ENCODE measurements at regions not wholly inside any gene's neighbourhood (a gene's known extent, or its start where the extent isn't known, plus 50 kb on each side); places are given as distances from the start of the nearest gene placed in this dataset.

DNA sequence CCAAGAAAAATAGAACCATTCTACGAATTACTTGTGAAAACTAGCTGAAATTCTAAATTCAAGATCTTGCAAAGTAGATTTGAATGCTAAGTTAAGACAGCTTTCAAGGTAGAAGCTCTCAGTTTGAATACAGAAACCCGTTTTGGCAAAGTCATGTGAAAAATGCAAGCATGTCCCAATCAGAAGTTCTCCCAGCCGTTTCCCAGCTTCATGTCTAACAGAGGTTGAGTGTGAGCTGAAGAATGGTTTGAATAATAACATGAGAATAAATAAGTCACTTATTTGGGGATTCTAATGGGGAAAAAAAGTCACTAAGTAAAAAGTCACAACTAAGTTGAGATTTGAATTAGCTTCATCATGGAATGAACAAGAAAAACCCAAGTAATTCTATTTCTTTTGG lies 152.5 kb upstream of the MAP3K1 start:
- ATAC-seq: no peak
- Histone ChIP-seq H3K9me3 (ENCODE audit: low read length) (no peaks in the 10 kb centered on the region), H3K27me3 (ENCODE audit: control insufficient read depth in 1 of 2, insufficient read depth in 2 of 2, low read length in 2 of 2) (peaks cover 0 to 17% of the 10 kb centered on the region in 2 experiments; a peak in 2 of 5 replicates), H3K4me3 (replicated peaks in 1 of 3; ENCODE audit: insufficient read depth in 1 of 3, low read depth in 2 of 3, low read length in 3 of 3) (no peak overlapping the region), H2AFZ (ENCODE audit: low read length) (no peak overlapping the region), H3K36me3 (replicated peaks in 1 of 2; ENCODE audit: control insufficient read depth in 1 of 2, insufficient read depth in 2 of 2, low read length in 2 of 2) (no peaks in the 10 kb centered on the region), H3K4me1 (ENCODE audit: insufficient read depth, low read length) (no peaks in the 10 kb centered on the region), H3K27ac (ENCODE audit: extremely low read length, insufficient read depth, low read length) (no peak overlapping the region), H3K9ac (ENCODE audit: insufficient read depth, low read depth, low read length) (no peak overlapping the region), H3K4me2 (ENCODE audit: low read depth, low read length) (no peak overlapping the region), H4K20me1 (ENCODE audit: insufficient read depth, low read length) (no peaks in the 10 kb centered on the region), H3K79me2 (ENCODE audit: insufficient read depth, low read length) (no peaks in the 10 kb centered on the region)
- POLR2A ChIA-PET: no interaction called here
- DNase-seq (ENCODE audit: low spot score): no peak
- BruUV-seq (replicated peaks): no TSS peak
- CTCF ChIA-PET (ENCODE audit: low intra/inter-chr PET ratio, low total read pairs): no interaction called here
- in situ Hi-C loops (cut with HindIII; ENCODE audit: extremely low pct_ligation_motif_present, low pct_unique_long_range_greater_than_20kb): no loop called here
- no peak for TF ChIP-seq RFXANK (CRISPR knock-in tag; IDR thresholded peaks at IDR 0.05)
- TF ChIP-seq, protein P1, sequence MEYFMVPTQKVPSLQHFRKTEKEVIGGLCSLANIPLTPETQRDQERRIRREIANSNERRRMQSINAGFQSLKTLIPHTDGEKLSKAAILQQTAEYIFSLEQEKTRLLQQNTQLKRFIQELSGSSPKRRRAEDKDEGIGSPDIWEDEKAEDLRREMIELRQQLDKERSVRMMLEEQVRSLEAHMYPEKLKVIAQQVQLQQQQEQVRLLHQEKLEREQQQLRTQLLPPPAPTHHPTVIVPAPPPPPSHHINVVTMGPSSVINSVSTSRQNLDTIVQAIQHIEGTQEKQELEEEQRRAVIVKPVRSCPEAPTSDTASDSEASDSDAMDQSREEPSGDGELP (IDR thresholded peaks at IDR 0.05; ENCODE audit: borderline replicate concordance, low read depth): no peak
- TF ChIP-seq SMYD3 (CRISPR knock-in tag; IDR thresholded peaks at IDR 0.05): no peak
- no peak for TF ChIP-seq ZNF367 (CRISPR knock-in tag; IDR thresholded peaks at IDR 0.05; ENCODE audit: borderline replicate concordance)
- FAIRE-seq: no peak
- intact Hi-C loops (cut with micrococcal nuclease; ENCODE audit: unreplicated experiment): no loop called here
- WGBS (ENCODE audit: low lambda C conversion rate): 3% methylated on average over 3 of the region's 3 CpGs

DNA sequence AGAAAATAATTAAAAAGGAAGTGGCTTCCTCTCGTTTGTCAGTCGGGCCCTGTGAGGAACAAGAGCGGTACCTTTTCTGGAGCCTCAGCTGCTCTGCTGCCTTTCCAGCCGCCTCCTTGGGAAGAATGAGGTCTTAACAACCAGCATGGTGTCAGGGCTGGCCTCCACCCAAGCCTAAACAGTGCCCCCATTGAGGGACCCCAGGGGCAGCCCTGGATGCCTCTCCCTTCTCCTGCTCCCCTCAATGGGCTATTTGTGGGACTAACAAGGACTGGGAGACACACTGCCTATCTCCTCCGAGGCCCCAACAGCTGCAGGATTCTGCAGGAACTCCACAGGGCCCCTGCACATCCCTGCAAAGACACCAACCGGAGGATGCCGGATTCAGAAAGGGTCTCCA lies 155.4 kb upstream of the MAP3K1 start:
- no peak overlapping the region for H3K27ac ChIP-seq (ENCODE audit: extremely low read length, insufficient read depth, low read length)
- TF ChIP-seq ZNF577 (CRISPR knock-in tag; IDR thresholded peaks at IDR 0.05; ENCODE audit: borderline replicate concordance, low read depth) (no peak), FOSL1 (CRISPR knock-in tag; IDR thresholded peaks at IDR 0.05; ENCODE audit: borderline replicate concordance) (no peak), MBD4 (IDR thresholded peaks at IDR 0.05; ENCODE audit: borderline replicate concordance, low read length) (no peak), HNRNPL (IDR thresholded peaks at IDR 0.05; ENCODE audit: low read depth, low read length) (no peak)
- no peak overlapping the region for H2AFZ ChIP-seq (ENCODE audit: low read length)
- in situ Hi-C loops (cut with HindIII; ENCODE audit: extremely low pct_ligation_motif_present, low pct_unique_long_range_greater_than_20kb) (no loop called here), intact Hi-C loops (cut with micrococcal nuclease; ENCODE audit: unreplicated experiment) (no loop called here)
- H3K27me3 ChIP-seq (ENCODE audit: control insufficient read depth in 1 of 2, insufficient read depth in 2 of 2, low read length in 2 of 2): peaks cover 0 to 17% of the 10 kb centered on the region in 2 experiments; a peak in 2 of 5 replicates
- DNase-seq (ENCODE audit: low spot score): no peak
- no peaks in the 10 kb centered on the region for H3K36me3 ChIP-seq (replicated peaks in 1 of 2; ENCODE audit: control insufficient read depth in 1 of 2, insufficient read depth in 2 of 2, low read length in 2 of 2)
- BruUV-seq (replicated peaks): no TSS peak
- no peaks in the 10 kb centered on the region for H4K20me1 ChIP-seq (ENCODE audit: insufficient read depth, low read length)
- ATAC-seq: no peak
- no peak overlapping the region for H3K9ac ChIP-seq (ENCODE audit: insufficient read depth, low read depth, low read length)
- ChIA-PET POLR2A (no interaction called here), CTCF (ENCODE audit: low intra/inter-chr PET ratio, low total read pairs) (no interaction called here)
- FAIRE-seq: no peak
- H3K79me2 ChIP-seq (ENCODE audit: insufficient read depth, low read length): no peaks in the 10 kb centered on the region
- no peak overlapping the region for H3K4me3 ChIP-seq (replicated peaks in 1 of 3; ENCODE audit: insufficient read depth in 1 of 3, low read depth in 2 of 3, low read length in 3 of 3)
- no peaks in the 10 kb centered on the region for H3K9me3 ChIP-seq (ENCODE audit: low read length)
- no peaks in the 10 kb centered on the region for H3K4me1 ChIP-seq (ENCODE audit: insufficient read depth, low read length)
- WGBS (ENCODE audit: low lambda C conversion rate): 51% methylated on average over 3 of the region's 7 CpGs
- H3K4me2 ChIP-seq (ENCODE audit: low read depth, low read length): no peak overlapping the region

Measured in HepG2 (cell line).